ENCODE measurements at regions not wholly inside any gene's neighbourhood (a gene's known extent, or its start where the extent isn't known, plus 50 kb on each side); places are given as distances from the start of the nearest gene placed in this dataset.

- Histone ChIP-seq H3K27ac (no peak overlapping the region), H3K4me1 (no peaks in the 10 kb centered on the region), H3K4me3 (no peak overlapping the region), H3K36me3 (no peaks in the 10 kb centered on the region), H3K27me3 (no peaks in the 10 kb centered on the region), H3K9me3 (no peaks in the 10 kb centered on the region)
- no peak for TF ChIP-seq CTCF (IDR thresholded peaks at IDR 0.05)
- intact Hi-C loops (cut with DNase I): no loop called here
- DNase-seq (no peak), ATAC-seq (no peak)
These were observed 219.9 kb upstream of the TMEM161B start for GRCh38 chr5:88488561-88488960.

GRCh38 chr5:88488130-88488529 lies 219.5 kb upstream of the TMEM161B start:
- Histone ChIP-seq H3K9me3 (no peaks in the 10 kb centered on the region), H3K4me1 (no peaks in the 10 kb centered on the region), H3K27ac (no peak overlapping the region), H3K36me3 (no peaks in the 10 kb centered on the region), H3K4me3 (no peak overlapping the region), H3K27me3 (no peaks in the 10 kb centered on the region)
- TF ChIP-seq CTCF (IDR thresholded peaks at IDR 0.05): no peak
- intact Hi-C loops (cut with DNase I): no loop called here
- DNase-seq (no peak), ATAC-seq (no peak)

GRCh38 chr5:88487066-88487465 lies 218.4 kb upstream of the TMEM161B start:
- Histone ChIP-seq H3K27ac (no peak overlapping the region), H3K4me1 (no peaks in the 10 kb centered on the region), H3K36me3 (no peaks in the 10 kb centered on the region), H3K9me3 (no peaks in the 10 kb centered on the region), H3K27me3 (no peaks in the 10 kb centered on the region), H3K4me3 (no peak overlapping the region)
- TF ChIP-seq CTCF (IDR thresholded peaks at IDR 0.05): no peak
- ATAC-seq (no peak), DNase-seq (no peak)
- intact Hi-C loops (cut with DNase I): no loop called here

- Histone ChIP-seq H3K36me3 (no peaks in the 10 kb centered on the region), H3K27ac (no peak overlapping the region), H3K9me3 (no peaks in the 10 kb centered on the region), H3K27me3 (no peaks in the 10 kb centered on the region), H3K4me1 (no peaks in the 10 kb centered on the region), H3K4me3 (no peak overlapping the region)
- intact Hi-C loops (cut with DNase I): no loop called here
- TF ChIP-seq CTCF (IDR thresholded peaks at IDR 0.05): no peak
- DNase-seq (no peak), ATAC-seq (no peak)
These were observed 217.8 kb upstream of the TMEM161B start for GRCh38 chr5:88486431-88486830.

- intact Hi-C loops (cut with DNase I): no loop called here
These were observed 216.9 kb upstream of the TMEM161B start for GRCh38 chr5:88485531-88485930.

More at GRCh38 chr5:88485531-88485930, 216.9 kb upstream of the TMEM161B start:
- Histone ChIP-seq H3K4me3 (no peak overlapping the region), H3K27ac (no peak overlapping the region), H3K27me3 (no peaks in the 10 kb centered on the region), H3K36me3 (no peaks in the 10 kb centered on the region), H3K9me3 (no peaks in the 10 kb centered on the region), H3K4me1 (no peaks in the 10 kb centered on the region)
- ATAC-seq (no peak), DNase-seq (no peak)
- TF ChIP-seq CTCF (IDR thresholded peaks at IDR 0.05): no peak
